ENCODE measurements at regions not wholly inside any gene's neighbourhood (a gene's known extent, or its start where the extent isn't known, plus 50 kb on each side); places are given as distances from the start of the nearest gene placed in this dataset.
"Not testable (repeated sequence)": the region's sequence is repeated elsewhere in the genome, so short reads cannot be mapped to it uniquely, and the experiment has no call there.

DNA sequence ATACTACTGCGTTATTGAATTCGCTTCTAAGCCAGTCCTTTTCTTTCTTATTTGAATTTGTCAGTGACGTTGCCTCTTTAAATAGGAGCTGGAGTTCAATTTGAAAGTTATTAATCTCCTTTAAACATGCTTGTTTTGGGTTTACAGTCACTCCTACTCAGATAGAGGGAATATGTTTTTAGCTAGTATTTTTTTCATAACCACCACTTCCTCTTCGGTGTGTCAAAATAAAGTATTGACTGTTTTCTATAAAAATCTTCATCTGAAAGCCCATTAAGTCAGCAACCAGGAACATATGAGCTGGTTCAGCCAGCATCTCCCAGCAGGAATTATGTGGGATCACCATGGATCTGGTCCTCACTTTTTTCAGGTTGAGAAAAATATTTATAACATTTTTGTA, 772.9 kb downstream of the DIPK2A start:
- no peak overlapping the region for H3K27ac Mint-ChIP-seq (ENCODE audit: unreplicated experiment)
- no peaks in the 10 kb centered on the region for H3K9me3 Mint-ChIP-seq (ENCODE audit: low read depth, unreplicated experiment)
- no peaks in the 10 kb centered on the region for H3K4me1 Mint-ChIP-seq (ENCODE audit: low read depth, unreplicated experiment)
- H3K27me3 Mint-ChIP-seq (ENCODE audit: unreplicated experiment) = no peaks in the 10 kb centered on the region
- no peak overlapping the region for H3K4me3 Mint-ChIP-seq (ENCODE audit: low read depth, unreplicated experiment)
- intact Hi-C loops (cut with micrococcal nuclease; ENCODE audit: unreplicated experiment) = no loop called here
- CTCF ChIA-PET = interaction anchor here (0.5 to 0.6 kb wide), 2 partner anchors 291 to 1498 kb away, joined by 3 to 13 read pairs; no protein-coding TSS in a partner anchor
- no peak for DNase-seq
- no peak for TF ChIP-seq CTCF (IDR thresholded peaks at IDR 0.05; ENCODE audit: unreplicated experiment)
- no peaks in the 10 kb centered on the region for H3K36me3 Mint-ChIP-seq (ENCODE audit: insufficient read depth, unreplicated experiment)
- BruUV-seq (replicated peaks) = no TSS peak

DNA sequence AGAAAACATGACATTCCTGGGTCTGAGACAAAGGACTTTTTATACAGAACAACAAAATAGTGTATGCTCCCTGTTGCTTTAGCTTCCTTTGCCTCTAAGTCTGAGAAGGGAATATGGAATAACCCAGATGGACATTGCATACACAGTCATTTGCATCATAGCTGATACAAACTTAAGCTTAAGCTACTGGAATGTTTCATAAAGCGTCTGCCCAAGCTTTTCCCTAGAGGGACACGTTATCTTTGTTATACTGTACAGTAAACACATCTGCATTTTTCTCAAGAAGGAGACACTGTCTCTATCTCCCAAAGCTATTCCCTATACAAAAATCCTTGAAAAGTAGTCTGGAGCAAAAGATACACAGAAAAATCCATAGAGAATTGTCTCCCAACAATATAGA, 775.0 kb downstream of the DIPK2A start:
- no peak for TF ChIP-seq CTCF (IDR thresholded peaks at IDR 0.05; ENCODE audit: unreplicated experiment)
- Mint-ChIP-seq H3K27ac (ENCODE audit: unreplicated experiment) (no peak overlapping the region), H3K4me1 (ENCODE audit: low read depth, unreplicated experiment) (no peaks in the 10 kb centered on the region), H3K9me3 (ENCODE audit: low read depth, unreplicated experiment) (no peaks in the 10 kb centered on the region), H3K27me3 (ENCODE audit: unreplicated experiment) (no peaks in the 10 kb centered on the region), H3K4me3 (ENCODE audit: low read depth, unreplicated experiment) (no peak overlapping the region), H3K36me3 (ENCODE audit: insufficient read depth, unreplicated experiment) (no peaks in the 10 kb centered on the region)
- CTCF ChIA-PET = no interaction called here
- DNase-seq = no peak
- intact Hi-C loops (cut with micrococcal nuclease; ENCODE audit: unreplicated experiment) = no loop called here
- no TSS peak for BruUV-seq (replicated peaks)

- H3K27ac Mint-ChIP-seq (ENCODE audit: unreplicated experiment); BruUV-seq (replicated peaks); H3K4me3 Mint-ChIP-seq (ENCODE audit: low read depth, unreplicated experiment); H3K9me3 Mint-ChIP-seq (ENCODE audit: low read depth, unreplicated experiment); DNase-seq; CTCF ChIA-PET; H3K4me1 Mint-ChIP-seq (ENCODE audit: low read depth, unreplicated experiment); H3K27me3 Mint-ChIP-seq (ENCODE audit: unreplicated experiment); intact Hi-C loops (cut with micrococcal nuclease; ENCODE audit: unreplicated experiment); H3K36me3 Mint-ChIP-seq (ENCODE audit: insufficient read depth, unreplicated experiment): not testable (repeated sequence)
These were observed 778.1 kb downstream of the DIPK2A start for GRCh38 chr3:144749536-144750253.

GRCh38 chr3:144754076-144754783, 782.6 kb downstream of the DIPK2A start:
- Mint-ChIP-seq H3K9me3 (ENCODE audit: low read depth, unreplicated experiment) (peaks cover 2% of the 10 kb centered on the region), H3K4me1 (ENCODE audit: low read depth, unreplicated experiment) (no peaks in the 10 kb centered on the region), H3K4me3 (ENCODE audit: low read depth, unreplicated experiment) (no peak overlapping the region), H3K27ac (ENCODE audit: unreplicated experiment) (no peak overlapping the region), H3K36me3 (ENCODE audit: insufficient read depth, unreplicated experiment) (no peaks in the 10 kb centered on the region), H3K27me3 (ENCODE audit: unreplicated experiment) (no peaks in the 10 kb centered on the region)
- intact Hi-C loops (cut with micrococcal nuclease; ENCODE audit: unreplicated experiment) = no loop called here
- CTCF ChIA-PET = no interaction called here
- no peak for DNase-seq
- TF ChIP-seq CTCF (IDR thresholded peaks at IDR 0.05; ENCODE audit: unreplicated experiment) = no peak
- BruUV-seq (replicated peaks) = no TSS peak

Measured in Calu3 (cell line).